HG02588 (cell line): ENCODE measurements at regions not wholly inside any gene's neighbourhood (a gene's known extent, or its start where the extent isn't known, plus 50 kb on each side); places are given as distances from the start of the nearest gene placed in this dataset.
"Not testable (repeated sequence)": the region's sequence is repeated elsewhere in the genome, so short reads cannot be mapped to it uniquely, and the experiment has no call there.

Experiments
- ATAC-seq: cut with Tn5 transposase; IDR thresholded peaks from one replicate; pipeline ENCODE4 v1.9.1; 2021; ENCODE audit warnings: mild to moderate bottlenecking, moderate library complexity; ENCODE audit not compliant: unreplicated experiment

- peak; percentile 63 for ATAC-seq
Observed at GRCh38 chr9:88835038-88835466, 156.2 kb upstream of the S1PR3 start.

DNA sequence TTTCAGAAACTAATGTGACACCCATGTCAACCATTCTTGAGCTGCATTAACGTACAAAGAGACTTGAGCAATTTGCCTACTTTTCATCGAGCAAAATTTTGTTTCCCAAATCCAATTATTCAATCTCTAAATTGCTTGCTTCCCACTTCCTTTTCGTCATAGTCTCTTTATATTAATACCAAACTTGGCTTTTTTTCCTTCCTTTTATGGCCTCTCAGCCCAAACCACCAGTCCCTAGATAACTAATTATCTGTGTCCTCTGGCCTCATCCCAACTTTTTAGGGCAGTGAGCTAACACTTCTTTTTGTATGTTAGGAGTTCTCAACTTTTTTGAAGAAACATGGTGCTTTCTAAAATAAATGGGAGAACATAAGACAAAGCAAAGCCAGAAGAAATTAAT lies 155.5 kb upstream of the S1PR3 start:
- ATAC-seq = no peak

DNA sequence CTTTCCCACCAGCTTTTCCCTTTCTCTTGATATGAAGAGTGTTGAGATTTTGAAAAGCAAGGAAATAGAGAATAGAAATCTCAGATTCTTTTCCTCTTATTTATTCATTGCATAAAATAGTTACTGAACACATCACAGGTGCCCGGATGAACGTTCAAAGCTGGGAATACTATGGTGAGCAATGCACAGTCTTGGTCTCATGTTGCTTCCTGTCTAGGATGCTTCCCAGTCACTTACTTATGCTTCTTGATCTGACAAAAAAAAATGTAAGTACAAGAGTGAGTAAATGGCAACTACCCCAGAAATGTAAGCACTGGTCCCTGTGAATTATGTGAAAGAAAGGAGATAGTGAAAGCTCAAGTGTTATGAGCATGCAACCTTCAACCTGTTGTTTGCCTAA lies 153.5 kb upstream of the S1PR3 start:
- ATAC-seq = no peak

DNA sequence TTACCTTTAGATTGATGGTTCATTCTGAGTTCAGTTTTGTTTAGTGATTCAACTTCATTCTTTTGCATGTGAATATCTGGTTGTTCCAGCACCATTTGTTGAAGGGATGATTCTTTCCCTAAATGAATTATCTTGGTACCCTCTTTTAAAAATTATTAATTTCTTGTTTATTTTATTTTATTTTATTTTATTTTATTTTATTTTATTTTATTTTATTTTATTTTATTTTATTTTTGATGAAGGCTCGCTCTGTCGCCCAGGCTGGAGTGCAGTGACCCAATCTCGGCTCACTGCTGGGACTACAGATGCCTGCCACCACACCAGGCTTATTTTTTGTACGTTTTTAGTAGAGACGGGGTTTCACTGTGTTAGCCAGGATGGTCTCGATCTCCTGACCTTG lies 141.4 kb upstream of the S1PR3 start:
- ATAC-seq = not testable (repeated sequence)

DNA sequence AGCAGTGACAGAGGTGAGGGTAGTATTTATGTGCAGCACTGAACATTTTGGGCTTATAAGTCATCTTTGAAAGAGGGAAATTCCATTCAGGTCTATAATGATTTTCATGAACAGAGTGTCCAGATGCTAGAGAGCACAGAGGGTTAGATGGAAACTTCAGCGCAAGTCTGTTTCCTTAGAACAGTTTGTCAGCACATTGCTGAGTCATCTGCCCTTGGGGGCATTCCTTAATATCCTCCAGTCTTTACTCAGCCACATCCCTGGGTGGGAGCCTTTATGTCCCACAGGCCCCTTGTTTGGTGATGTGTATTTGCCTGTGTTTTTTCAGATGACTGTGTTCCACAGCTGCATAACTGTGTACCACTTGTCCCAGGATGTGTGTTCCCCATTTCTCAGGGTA lies 138.5 kb upstream of the S1PR3 start:
- no peak for ATAC-seq

DNA sequence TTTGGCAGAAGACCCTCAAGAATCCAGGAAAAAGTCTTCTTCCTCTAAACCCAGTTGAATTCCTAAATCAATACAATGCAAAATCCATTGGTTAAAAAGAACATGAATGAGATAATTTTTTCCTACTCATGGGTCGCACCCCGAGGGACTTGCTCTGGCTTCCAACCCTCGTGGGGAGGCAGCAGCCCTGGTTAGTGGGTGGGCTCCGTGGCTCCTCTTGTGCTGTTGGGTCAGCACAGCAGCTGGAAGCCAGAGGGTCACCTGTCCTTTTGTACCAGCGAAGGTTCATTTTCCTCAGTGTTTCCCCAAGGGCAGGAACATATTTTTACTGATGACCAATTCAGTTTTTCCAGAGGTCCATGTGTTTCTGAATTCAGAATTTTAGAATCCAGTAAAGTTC lies 120.6 kb upstream of the S1PR3 start:
- no peak for ATAC-seq

DNA sequence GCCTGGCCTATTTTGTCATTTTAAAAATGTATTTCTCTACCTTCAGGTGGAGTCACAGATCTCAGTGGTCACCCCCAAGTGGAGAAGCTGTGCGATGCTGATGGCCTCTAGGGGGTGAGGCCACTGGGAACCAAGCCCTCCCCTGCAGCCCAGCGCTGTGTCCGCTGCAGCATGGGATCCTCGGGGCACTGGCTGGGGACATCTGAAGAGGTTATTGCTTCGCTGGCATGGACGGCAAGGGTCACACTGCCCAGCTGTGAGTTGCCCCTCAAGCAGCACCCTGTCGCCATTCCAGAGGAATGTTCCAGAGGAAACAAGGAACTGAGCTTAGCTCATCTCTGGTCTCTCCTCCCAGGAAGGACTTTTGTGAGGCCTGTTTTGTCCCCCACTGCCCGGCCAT lies 119.6 kb upstream of the S1PR3 start:
- ATAC-seq = no peak

DNA sequence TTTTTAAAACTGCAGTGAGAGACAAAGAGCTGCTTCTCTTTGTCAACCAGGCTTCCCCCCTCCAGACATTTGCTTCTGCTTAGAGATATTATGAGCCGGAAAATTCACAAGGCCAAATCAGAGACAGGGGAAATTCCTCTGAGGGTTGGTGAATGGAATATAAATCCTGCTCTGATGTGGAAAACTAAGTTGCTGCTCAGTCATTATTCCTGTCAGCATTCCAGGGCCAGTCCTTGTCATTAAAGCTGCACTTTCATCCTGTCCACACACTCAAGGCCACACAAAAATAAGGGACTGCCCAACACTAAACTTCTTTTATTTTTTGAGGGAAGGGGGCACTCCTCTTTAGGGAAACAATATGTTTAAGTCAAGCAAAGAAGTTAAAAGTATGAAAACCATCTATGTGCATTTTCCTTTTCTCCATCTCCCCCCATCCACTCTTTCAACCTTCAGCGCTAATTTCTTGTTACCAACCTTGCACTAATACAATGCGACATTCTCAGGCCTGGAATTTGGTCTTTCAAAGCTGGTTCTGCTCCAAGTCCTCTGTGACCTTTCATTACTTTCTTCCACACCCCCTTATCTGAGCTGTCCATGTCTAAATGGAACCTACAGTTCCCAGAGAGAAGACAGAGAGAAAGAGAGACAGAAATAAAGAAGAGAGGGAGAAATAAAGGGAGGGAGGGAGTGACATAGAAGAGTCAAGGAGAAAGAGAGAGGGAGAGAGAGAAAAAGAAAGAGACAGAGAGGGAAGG lies 118.9 kb upstream of the S1PR3 start:
- ATAC-seq = no peak

DNA sequence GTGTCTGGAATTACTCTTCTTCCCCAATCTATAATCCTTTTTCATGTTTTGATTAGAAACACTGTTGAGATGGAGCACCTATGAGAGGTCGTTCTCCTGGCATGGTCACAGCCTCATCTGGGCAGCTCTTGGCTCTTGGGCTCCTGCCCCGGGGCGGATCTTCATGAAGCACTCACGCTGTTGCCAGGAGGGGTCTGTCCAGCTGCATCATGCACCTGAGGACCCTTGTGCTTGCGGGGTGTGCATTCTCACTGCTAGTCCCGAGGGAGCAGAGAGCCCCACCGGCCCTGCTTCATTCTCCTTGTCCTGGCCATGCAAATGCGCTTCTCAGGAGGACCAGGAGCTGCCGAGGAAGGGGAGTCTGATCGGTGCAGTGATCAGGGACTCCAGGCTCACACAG lies 117.6 kb upstream of the S1PR3 start:
- ATAC-seq = no peak

DNA sequence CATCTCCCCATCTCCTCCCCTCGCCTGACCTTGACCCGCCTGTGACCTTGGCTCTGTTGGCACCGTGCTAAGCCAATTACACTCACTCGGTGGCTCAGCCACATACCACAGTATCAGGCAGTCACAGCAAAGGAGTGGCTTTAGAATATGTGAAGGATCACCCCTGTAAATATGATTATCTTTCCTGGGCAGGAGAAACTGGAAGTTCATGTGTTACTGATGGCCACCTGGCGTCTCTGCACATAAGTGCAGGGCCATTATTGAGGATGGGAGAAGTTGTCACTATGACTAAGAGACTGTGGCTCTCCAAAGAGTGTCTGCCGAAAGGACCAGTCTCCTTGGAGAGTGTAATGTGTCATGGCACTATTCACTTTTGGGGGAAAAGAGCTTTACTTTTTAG lies 116.9 kb upstream of the S1PR3 start:
- ATAC-seq = no peak

GRCh38 chr9:88875400-88876120 lies 115.7 kb upstream of the S1PR3 start:
- ATAC-seq = no peak

DNA sequence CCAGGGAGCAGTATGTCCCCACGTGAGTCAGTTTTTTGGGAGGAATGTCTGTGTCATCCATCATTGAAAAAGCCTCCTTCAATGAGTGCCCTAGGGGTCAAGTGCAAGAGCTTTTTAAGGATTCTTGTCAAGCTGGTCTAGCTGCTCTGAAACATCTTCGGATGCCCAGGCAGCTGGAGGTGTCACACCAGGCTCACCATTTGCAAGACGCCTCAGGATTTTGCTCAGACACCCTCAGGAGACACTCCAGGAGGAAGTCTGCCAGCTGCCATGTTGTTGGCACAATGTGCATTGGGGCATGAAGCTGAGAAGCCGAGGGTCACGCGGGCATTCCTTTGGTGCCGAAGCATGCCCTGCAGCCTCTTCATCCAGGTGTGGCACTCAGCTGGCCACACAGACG lies 111.1 kb upstream of the S1PR3 start:
- ATAC-seq = no peak

DNA sequence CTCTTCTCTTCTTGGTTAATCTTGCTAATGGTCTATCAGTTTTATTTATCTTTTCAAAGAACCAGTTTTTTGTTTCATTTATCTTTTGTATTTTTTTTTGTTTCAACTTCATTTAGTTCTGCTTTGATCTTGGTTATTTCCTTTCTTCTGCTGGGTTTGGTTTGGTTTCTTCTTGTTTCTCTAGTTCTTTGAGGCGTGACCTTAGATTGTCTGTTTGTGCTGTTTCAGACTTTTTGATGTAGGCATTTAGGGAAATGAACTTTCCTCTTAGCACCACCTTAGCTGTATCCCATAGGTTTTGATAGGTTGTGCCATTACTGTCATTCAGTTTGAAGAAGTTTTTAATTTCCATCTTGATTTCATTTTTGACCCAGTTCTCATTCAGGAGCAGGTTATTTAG lies 107.0 kb upstream of the S1PR3 start:
- not testable (repeated sequence) for ATAC-seq

DNA sequence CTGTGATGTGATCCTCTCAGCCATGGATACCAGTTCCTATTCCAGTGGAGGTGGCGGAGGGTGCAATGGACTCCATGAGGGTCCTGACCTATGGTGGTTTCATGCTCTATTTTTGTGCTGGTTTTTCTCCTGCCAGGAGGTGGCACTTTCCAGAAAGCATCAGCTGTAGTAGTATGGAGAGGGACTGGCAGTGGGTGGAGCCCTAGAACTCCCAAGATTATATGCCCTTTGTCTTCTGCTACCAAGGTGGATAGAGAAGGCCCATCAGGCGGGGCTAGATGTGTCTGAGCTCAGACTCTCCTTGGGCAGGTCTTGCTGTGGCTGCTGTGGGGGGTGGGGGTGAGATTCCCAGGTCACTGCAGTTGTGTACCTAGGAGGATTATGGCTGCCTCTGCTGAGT lies 104.5 kb upstream of the S1PR3 start:
- ATAC-seq = not testable (repeated sequence)

GRCh38 chr9:88889386-88889785 lies 101.9 kb upstream of the S1PR3 start:
- ATAC-seq = no peak

GRCh38 chr9:88890546-88890945 lies 100.7 kb upstream of the S1PR3 start:
- ATAC-seq = no peak

- ATAC-seq = no peak
Observed at GRCh38 chr9:88891040-88891439, 100.2 kb upstream of the S1PR3 start.

GRCh38 chr9:88892724-88893123 lies 98.5 kb upstream of the S1PR3 start:
- ATAC-seq = no peak

GRCh38 chr9:88897081-88897480 lies 94.2 kb upstream of the S1PR3 start:
- ATAC-seq = no peak

DNA sequence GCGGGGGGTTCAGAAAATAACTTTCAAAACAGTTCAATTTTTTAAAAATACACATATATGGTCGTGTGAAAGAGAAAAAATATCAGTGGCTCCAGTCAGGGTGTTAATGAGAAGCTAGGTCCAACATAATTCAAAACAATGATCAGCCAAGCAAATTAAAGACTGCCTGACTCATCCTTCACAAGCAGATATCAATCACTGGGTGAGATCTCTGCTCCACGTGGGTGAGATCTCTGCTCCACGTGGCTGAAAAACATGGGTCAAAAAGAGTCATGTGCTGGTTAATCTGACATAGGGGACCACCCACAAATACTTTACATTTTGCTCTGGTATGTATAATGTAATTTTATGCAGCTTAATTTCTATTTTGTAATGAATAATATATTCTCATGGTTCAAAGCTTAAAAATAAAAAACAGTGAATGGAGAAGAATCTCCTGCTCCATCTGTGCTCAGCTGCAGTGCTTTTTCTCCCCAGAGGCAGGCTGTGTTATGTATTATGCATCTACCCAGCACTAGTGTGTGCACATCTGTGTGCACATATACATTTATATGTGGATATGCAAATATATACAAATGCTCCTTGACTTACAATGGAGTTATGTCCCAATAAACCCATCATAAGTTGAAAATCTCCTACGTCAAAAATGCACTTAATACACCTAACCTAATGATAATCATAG lies 93.1 kb upstream of the S1PR3 start:
- ATAC-seq = no peak

GRCh38 chr9:88905506-88905905 lies 85.8 kb upstream of the S1PR3 start:
- ATAC-seq = no peak

- ATAC-seq = no peak
Observed at GRCh38 chr9:88915916-88916315, 75.4 kb upstream of the S1PR3 start.
